Thyroid gland (tissue), 4 donors: ENCODE measurements at regions not wholly inside any gene's neighbourhood (a gene's known extent, or its start where the extent isn't known, plus 50 kb on each side); places are given as distances from the start of the nearest gene placed in this dataset.

Experiments
- DNase-seq, 2 donors: peaks; one replicate each; pipeline ENCODE4 v3.0.0-alpha.2; 2019
- H3K27ac ChIP-seq, 3 donors: fragments of 200-600 bp; sonication (generic); 1 replicate in 2 of 3; 2 replicates in 1 of 3; pipeline ENCODE4 v1.5.1; 2016 to 2019; ENCODE audit warnings: mild to moderate bottlenecking in 1 of 3, moderate library complexity in 1 of 3
- H3K27me3 ChIP-seq: fragments of 200-600 bp; sonication (generic); one replicate; pipeline ENCODE4 v1.5.1; 2019
- H3K36me3 ChIP-seq, 2 donors: fragments of 200-600 bp; sonication (generic); one replicate each; pipeline ENCODE4 v1.5.1; 2016 to 2019
- H3K4me1 ChIP-seq, 2 donors: fragments of 200-600 bp; sonication (generic); one replicate each; pipeline ENCODE4 v1.5.1; 2017 to 2019
- H3K4me3 ChIP-seq, 3 donors: fragments of 200-600 bp; sonication (generic); replicated peaks in 1 of 3; 1 replicate in 2 of 3; 2 replicates in 1 of 3; pipeline ENCODE4 v1.5.1; 2016; ENCODE audit warnings: mild to moderate bottlenecking in 1 of 3
- H3K9me3 ChIP-seq: fragments of 200-600 bp; sonication (generic); one replicate; pipeline ENCODE4 v1.5.1; 2017
- POLR2A ChIP-seq, 2 donors: fragments of 450-650 bp; IDR thresholded peaks; one replicate each; pipeline ENCODE4 v1.6.1; 2017; ENCODE audit warnings: antibody characterized with exemption in 2 of 2, mild to moderate bottlenecking in 2 of 2, moderate library complexity in 1 of 2
- WGBS, 2 donors: methylation state at CpG; one replicate each; pipeline ENCODE4 v1.1.5; 2017; 5-methylcytosine and 5-hydroxymethylcytosine counted together
- intact Hi-C: fragments of 100-400 bp; cut with DNase I; formaldehyde crosslinking; loops from one replicate; pipeline ENCODE4 v1.15.1; 2023
- TF ChIP-seq, protein P1 (sequence below), 6 experiments: fragments of 200-600 bp in 3 of 6; fragments of 450-650 bp in 3 of 6; sonication (generic) in 3 of 6; IDR thresholded peaks; one replicate each; pipeline ENCODE4 v1.5.1; 2016 to 2019; ENCODE audit warnings: antibody characterized with exemption in 6 of 6, mild to moderate bottlenecking in 2 of 6, inconsistent platforms in 1 of 6, moderate library complexity in 1 of 6

DNA sequence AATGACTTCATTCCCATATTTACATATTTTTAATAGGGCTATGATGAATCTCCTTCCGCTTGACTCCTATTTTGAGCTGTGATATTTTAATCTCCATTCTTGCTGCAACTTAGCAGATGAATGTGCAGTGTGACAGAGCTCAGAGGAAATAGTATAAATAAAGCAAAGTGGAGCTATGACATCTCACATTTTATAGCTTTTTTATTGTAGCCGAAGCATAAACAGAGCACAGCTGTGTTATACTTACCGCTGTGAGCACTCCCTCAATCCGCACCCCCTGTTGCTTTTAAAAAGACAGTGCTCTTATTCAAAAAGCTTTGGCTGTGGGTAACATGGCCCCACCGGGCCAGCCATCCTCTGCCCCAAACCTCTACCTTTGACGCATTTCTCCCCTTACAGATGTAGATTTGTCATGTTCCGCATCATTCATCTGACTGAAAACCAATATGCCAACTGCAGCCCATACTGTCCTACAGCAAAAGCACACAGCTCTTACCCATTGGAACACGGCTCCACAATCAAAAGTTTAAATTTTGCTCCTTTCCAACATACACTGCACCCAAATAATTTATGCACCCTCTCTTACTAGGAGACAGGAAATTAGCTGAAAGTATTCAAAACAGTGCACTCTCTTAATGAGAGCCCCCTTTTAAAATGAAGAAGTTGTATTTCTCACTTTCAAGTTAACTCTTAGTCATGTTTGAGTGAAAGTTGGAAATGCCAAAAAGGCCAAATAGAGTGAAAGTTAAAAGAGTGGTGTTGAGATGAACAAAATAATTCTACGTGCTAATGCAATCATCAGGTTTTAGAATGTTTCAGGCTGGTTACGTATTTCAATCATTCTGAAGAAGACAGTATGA is 429.3 kb upstream of the SOX5 start:
- DNase-seq = no peak
- no peaks in the 10 kb centered on the region for H3K9me3 ChIP-seq
- TF ChIP-seq, protein P1, sequence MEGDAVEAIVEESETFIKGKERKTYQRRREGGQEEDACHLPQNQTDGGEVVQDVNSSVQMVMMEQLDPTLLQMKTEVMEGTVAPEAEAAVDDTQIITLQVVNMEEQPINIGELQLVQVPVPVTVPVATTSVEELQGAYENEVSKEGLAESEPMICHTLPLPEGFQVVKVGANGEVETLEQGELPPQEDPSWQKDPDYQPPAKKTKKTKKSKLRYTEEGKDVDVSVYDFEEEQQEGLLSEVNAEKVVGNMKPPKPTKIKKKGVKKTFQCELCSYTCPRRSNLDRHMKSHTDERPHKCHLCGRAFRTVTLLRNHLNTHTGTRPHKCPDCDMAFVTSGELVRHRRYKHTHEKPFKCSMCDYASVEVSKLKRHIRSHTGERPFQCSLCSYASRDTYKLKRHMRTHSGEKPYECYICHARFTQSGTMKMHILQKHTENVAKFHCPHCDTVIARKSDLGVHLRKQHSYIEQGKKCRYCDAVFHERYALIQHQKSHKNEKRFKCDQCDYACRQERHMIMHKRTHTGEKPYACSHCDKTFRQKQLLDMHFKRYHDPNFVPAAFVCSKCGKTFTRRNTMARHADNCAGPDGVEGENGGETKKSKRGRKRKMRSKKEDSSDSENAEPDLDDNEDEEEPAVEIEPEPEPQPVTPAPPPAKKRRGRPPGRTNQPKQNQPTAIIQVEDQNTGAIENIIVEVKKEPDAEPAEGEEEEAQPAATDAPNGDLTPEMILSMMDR (IDR thresholded peaks at IDR 0.05) = no peak
- no peak for TF ChIP-seq POLR2A (IDR thresholded peaks at IDR 0.05)
- H3K36me3 ChIP-seq = no peaks in the 10 kb centered on the region
- 73 to 77% methylated on average over 10 of the region's 10 CpGs for WGBS, 2 donors
- intact Hi-C loops = no loop called here
- no peaks in the 10 kb centered on the region for H3K4me1 ChIP-seq
- H3K27me3 ChIP-seq = no peaks in the 10 kb centered on the region
- H3K27ac ChIP-seq = no peak overlapping the region
- no peak overlapping the region for H3K4me3 ChIP-seq

DNA sequence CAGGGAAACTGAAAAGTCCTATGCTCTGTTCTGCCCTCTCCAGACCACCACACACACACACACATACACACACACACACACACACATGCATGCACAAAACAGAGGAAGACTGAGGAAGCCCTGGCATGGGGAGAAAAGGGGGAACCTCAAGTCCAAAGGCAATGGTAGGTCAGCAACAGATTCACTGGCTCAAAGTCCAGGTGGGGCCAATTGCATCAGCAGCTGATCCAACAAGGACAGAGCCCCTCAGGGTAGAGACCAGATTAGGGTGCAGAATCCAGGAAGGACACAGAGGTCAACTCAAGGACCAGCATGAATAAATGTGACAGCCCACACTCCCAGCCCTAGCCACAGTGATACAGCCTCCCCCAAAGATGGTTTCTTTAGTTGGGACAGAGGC is 425.0 kb upstream of the SOX5 start:
- H3K36me3 ChIP-seq = no peaks in the 10 kb centered on the region
- DNase-seq = no peak
- intact Hi-C loops = no loop called here
- no peak overlapping the region for H3K4me3 ChIP-seq
- TF ChIP-seq, protein P1 (IDR thresholded peaks at IDR 0.05) = no peak
- no peak for TF ChIP-seq POLR2A (IDR thresholded peaks at IDR 0.05)
- H3K27ac ChIP-seq = no peak overlapping the region
- H3K9me3 ChIP-seq = no peaks in the 10 kb centered on the region
- H3K27me3 ChIP-seq = no peaks in the 10 kb centered on the region
- H3K4me1 ChIP-seq = no peaks in the 10 kb centered on the region

DNA sequence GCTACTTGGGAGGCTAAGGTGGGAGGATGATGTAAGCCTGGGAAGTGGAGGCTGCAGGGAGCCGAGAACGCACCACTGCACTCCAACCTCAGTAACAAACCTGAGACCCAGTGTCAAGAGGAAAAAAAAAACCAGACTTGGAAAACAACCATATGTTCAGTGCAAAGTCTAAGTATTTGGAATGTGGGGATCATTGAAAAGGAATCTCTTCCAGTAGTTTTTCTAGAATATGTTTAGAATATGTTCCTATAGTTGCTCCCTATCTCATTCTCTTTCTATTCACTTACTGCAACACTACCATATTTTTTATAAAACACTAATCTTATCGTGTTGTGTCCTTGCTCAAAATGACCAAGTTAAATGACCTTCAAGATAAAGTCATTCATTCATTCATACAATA is 423.5 kb upstream of the SOX5 start:
- TF ChIP-seq, protein P1 (IDR thresholded peaks at IDR 0.05) = no peak
- no peak for TF ChIP-seq POLR2A (IDR thresholded peaks at IDR 0.05)
- WGBS, 2 donors = 91 to 93% methylated on average over 3 of the region's 3 CpGs
- Histone ChIP-seq H3K4me1 (no peaks in the 10 kb centered on the region), H3K9me3 (no peaks in the 10 kb centered on the region), H3K4me3 (no peak overlapping the region), H3K27me3 (no peaks in the 10 kb centered on the region), H3K36me3 (no peaks in the 10 kb centered on the region), H3K27ac (no peak overlapping the region)
- DNase-seq = no peak
- intact Hi-C loops = no loop called here

DNA sequence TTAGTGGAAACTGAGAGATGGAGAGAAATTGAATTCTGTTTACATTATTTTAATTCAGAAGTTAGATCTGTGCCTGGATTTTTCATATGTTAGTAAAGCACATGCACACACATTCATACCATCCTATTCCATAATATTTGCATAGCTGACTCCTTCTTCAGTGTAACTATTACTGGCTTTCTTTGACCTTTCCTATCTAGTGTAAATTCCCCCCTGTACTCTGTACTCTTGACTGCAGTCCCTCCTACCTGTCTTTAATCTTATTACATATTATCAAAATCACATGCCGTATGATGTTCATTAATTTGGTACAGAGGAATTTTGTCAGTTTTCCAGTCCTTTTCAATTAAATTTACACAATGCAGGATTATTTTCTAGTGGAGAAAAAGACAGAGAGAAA is 417.0 kb upstream of the SOX5 start:
- no peak overlapping the region for H3K4me3 ChIP-seq
- intact Hi-C loops = no loop called here
- 94 to 100% methylated on average over 1 of the region's 1 CpG for WGBS, 2 donors
- no peaks in the 10 kb centered on the region for H3K4me1 ChIP-seq
- DNase-seq = no peak
- no peaks in the 10 kb centered on the region for H3K27me3 ChIP-seq
- H3K9me3 ChIP-seq = no peaks in the 10 kb centered on the region
- TF ChIP-seq POLR2A (IDR thresholded peaks at IDR 0.05) = no peak
- TF ChIP-seq, protein P1 (IDR thresholded peaks at IDR 0.05) = no peak
- no peak overlapping the region for H3K27ac ChIP-seq
- H3K36me3 ChIP-seq = no peaks in the 10 kb centered on the region

DNA sequence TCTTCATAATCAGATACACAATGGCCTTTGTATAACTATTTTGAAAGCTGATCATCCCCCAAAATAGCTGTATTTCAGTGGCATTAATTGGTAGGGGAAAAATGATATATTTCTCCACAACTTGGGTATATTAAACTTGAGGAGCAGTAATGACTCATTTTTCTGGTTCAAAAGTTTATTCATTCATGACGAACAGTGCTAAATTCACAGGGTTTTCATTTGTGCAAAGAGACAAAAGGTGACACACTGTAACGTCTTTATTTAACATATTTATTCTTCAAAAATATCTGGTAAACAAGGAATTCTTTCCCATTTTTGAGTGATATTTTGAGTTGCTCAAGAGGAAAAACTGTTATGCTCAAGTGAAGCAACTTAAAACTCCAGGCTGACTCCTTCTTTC is 415.5 kb upstream of the SOX5 start:
- H3K27me3 ChIP-seq = no peaks in the 10 kb centered on the region
- H3K9me3 ChIP-seq = no peaks in the 10 kb centered on the region
- no peak overlapping the region for H3K4me3 ChIP-seq
- H3K36me3 ChIP-seq = no peaks in the 10 kb centered on the region
- intact Hi-C loops = no loop called here
- no peak for DNase-seq
- H3K4me1 ChIP-seq = no peaks in the 10 kb centered on the region
- WGBS, 2 donors = 84 to 86% methylated on average over 2 of the region's 2 CpGs
- TF ChIP-seq POLR2A (IDR thresholded peaks at IDR 0.05) = no peak
- TF ChIP-seq, protein P1 (IDR thresholded peaks at IDR 0.05) = no peak
- H3K27ac ChIP-seq = no peak overlapping the region
